ENCODE measurements at regions not wholly inside any gene's neighbourhood (a gene's known extent, or its start where the extent isn't known, plus 50 kb on each side); places are given as distances from the start of the nearest gene placed in this dataset.

- TF ChIP-seq TAF1 (IDR thresholded peaks at IDR 0.05; ENCODE audit: borderline replicate concordance, insufficient read depth, low read length) = no peak
- TF ChIP-seq FOXP2 (optimal IDR thresholded peaks at IDR 0.05; ENCODE audit: borderline replicate concordance, extremely low read depth, extremely low read length, insufficient read depth) = no peak
- TF ChIP-seq REST (IDR thresholded peaks at IDR 0.05; ENCODE audit: insufficient read depth in 1 of 2, low read depth in 2 of 2, low read length in 2 of 2) = no peak
- no peak for TF ChIP-seq SIN3A (IDR thresholded peaks at IDR 0.05; ENCODE audit: borderline replicate concordance, insufficient read depth, low read length)
- no peak for TF ChIP-seq POLR2AphosphoS5 (IDR thresholded peaks at IDR 0.05; ENCODE audit: low read depth, low read length)
These were observed 403.9 kb upstream of the FAT3 start for GRCh38 chr11:91820709-91821108.

- TF ChIP-seq TAF1 (IDR thresholded peaks at IDR 0.05; ENCODE audit: borderline replicate concordance, insufficient read depth, low read length) (no peak), FOXP2 (optimal IDR thresholded peaks at IDR 0.05; ENCODE audit: borderline replicate concordance, extremely low read depth, extremely low read length, insufficient read depth) (no peak), SIN3A (IDR thresholded peaks at IDR 0.05; ENCODE audit: borderline replicate concordance, insufficient read depth, low read length) (no peak), REST (IDR thresholded peaks at IDR 0.05; ENCODE audit: insufficient read depth in 1 of 2, low read depth in 2 of 2, low read length in 2 of 2) (no peak), POLR2AphosphoS5 (IDR thresholded peaks at IDR 0.05; ENCODE audit: low read depth, low read length) (no peak)
These were observed 404.8 kb upstream of the FAT3 start for GRCh38 chr11:91819777-91820176.

- TF ChIP-seq FOXP2 (optimal IDR thresholded peaks at IDR 0.05; ENCODE audit: borderline replicate concordance, extremely low read depth, extremely low read length, insufficient read depth) (no peak), POLR2AphosphoS5 (IDR thresholded peaks at IDR 0.05; ENCODE audit: low read depth, low read length) (no peak), REST (IDR thresholded peaks at IDR 0.05; ENCODE audit: insufficient read depth in 1 of 2, low read depth in 2 of 2, low read length in 2 of 2) (no peak), TAF1 (IDR thresholded peaks at IDR 0.05; ENCODE audit: borderline replicate concordance, insufficient read depth, low read length) (no peak), SIN3A (IDR thresholded peaks at IDR 0.05; ENCODE audit: borderline replicate concordance, insufficient read depth, low read length) (no peak)
These were observed 405.4 kb upstream of the FAT3 start for GRCh38 chr11:91819195-91819594.

- TF ChIP-seq REST (IDR thresholded peaks at IDR 0.05; ENCODE audit: insufficient read depth in 1 of 2, low read depth in 2 of 2, low read length in 2 of 2) (no peak), SIN3A (IDR thresholded peaks at IDR 0.05; ENCODE audit: borderline replicate concordance, insufficient read depth, low read length) (no peak)
These were observed 406.6 kb upstream of the FAT3 start for GRCh38 chr11:91817996-91818395.

GRCh38 chr11:91813263-91813662, 411.4 kb upstream of the FAT3 start:
- TF ChIP-seq REST (IDR thresholded peaks at IDR 0.05; ENCODE audit: insufficient read depth in 1 of 2, low read depth in 2 of 2, low read length in 2 of 2) = no peak
- TF ChIP-seq SIN3A (IDR thresholded peaks at IDR 0.05; ENCODE audit: borderline replicate concordance, insufficient read depth, low read length) = no peak
- no peak for TF ChIP-seq FOXP2 (optimal IDR thresholded peaks at IDR 0.05; ENCODE audit: borderline replicate concordance, extremely low read depth, extremely low read length, insufficient read depth)
- TF ChIP-seq TAF1 (IDR thresholded peaks at IDR 0.05; ENCODE audit: borderline replicate concordance, insufficient read depth, low read length) = no peak
- no peak for TF ChIP-seq POLR2AphosphoS5 (IDR thresholded peaks at IDR 0.05; ENCODE audit: low read depth, low read length)
